ENCODE measurements at regions not wholly inside any gene's neighbourhood (a gene's known extent, or its start where the extent isn't known, plus 50 kb on each side); places are given as distances from the start of the nearest gene placed in this dataset.

- H3K9me3 Mint-ChIP-seq = no peaks in the 10 kb centered on the region
- H3K27ac Mint-ChIP-seq = no peak overlapping the region
- intact Hi-C loops (cut with micrococcal nuclease) = loop anchor here (2.0 kb wide), 1 partner anchor 145 kb away; no protein-coding TSS in a partner anchor
- no peaks in the 10 kb centered on the region for H3K27me3 Mint-ChIP-seq
- no peaks in the 10 kb centered on the region for H3K36me3 Mint-ChIP-seq (ENCODE audit: low read depth)
- peaks cover 20% of the 10 kb centered on the region for H3K4me1 Mint-ChIP-seq
- TF ChIP-seq, protein P1, sequence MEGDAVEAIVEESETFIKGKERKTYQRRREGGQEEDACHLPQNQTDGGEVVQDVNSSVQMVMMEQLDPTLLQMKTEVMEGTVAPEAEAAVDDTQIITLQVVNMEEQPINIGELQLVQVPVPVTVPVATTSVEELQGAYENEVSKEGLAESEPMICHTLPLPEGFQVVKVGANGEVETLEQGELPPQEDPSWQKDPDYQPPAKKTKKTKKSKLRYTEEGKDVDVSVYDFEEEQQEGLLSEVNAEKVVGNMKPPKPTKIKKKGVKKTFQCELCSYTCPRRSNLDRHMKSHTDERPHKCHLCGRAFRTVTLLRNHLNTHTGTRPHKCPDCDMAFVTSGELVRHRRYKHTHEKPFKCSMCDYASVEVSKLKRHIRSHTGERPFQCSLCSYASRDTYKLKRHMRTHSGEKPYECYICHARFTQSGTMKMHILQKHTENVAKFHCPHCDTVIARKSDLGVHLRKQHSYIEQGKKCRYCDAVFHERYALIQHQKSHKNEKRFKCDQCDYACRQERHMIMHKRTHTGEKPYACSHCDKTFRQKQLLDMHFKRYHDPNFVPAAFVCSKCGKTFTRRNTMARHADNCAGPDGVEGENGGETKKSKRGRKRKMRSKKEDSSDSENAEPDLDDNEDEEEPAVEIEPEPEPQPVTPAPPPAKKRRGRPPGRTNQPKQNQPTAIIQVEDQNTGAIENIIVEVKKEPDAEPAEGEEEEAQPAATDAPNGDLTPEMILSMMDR (IDR thresholded peaks at IDR 0.05) = no peak
- ChIA-PET CTCF (no interaction called here), POLR2A (interaction anchor here (2.2 to 3.2 kb wide), 2 partner anchors 14 to 57 kb away, joined by 7 to 24 read pairs; partner anchors contain the start of gene BCOR)
- ATAC-seq (ENCODE audit: low read depth) = no peak
- DNase-seq = no peak
- peak overlapping the region; percentile 35 for H3K4me3 Mint-ChIP-seq
These were observed 58.1 kb upstream of the BCOR start for GRCh38 chrX:40155589-40156469.

GRCh38 chrX:40154853-40155588, 57.3 kb upstream of the BCOR start:
- Mint-ChIP-seq H3K36me3 (ENCODE audit: low read depth) (no peaks in the 10 kb centered on the region), H3K27ac (no peak overlapping the region), H3K27me3 (no peaks in the 10 kb centered on the region), H3K4me1 (peaks cover 27% of the 10 kb centered on the region), H3K9me3 (no peaks in the 10 kb centered on the region), H3K4me3 (peak overlapping the region; percentile 85)
- POLR2A ChIA-PET = interaction anchor here (2.2 to 5.0 kb wide), 5 partner anchors 14 to 57 kb away, joined by 7 to 129 read pairs (median 48); partner anchors contain the start of gene BCOR
- intact Hi-C loops (cut with micrococcal nuclease) = loop anchor here (2.0 to 5.0 kb wide), 2 partner anchors 144 to 338 kb away; no protein-coding TSS in a partner anchor
- TF ChIP-seq, protein P1 (IDR thresholded peaks at IDR 0.05) = no peak
- ATAC-seq (ENCODE audit: low read depth) = no peak
- CTCF ChIA-PET = no interaction called here
- DNase-seq = no peak

DNA sequence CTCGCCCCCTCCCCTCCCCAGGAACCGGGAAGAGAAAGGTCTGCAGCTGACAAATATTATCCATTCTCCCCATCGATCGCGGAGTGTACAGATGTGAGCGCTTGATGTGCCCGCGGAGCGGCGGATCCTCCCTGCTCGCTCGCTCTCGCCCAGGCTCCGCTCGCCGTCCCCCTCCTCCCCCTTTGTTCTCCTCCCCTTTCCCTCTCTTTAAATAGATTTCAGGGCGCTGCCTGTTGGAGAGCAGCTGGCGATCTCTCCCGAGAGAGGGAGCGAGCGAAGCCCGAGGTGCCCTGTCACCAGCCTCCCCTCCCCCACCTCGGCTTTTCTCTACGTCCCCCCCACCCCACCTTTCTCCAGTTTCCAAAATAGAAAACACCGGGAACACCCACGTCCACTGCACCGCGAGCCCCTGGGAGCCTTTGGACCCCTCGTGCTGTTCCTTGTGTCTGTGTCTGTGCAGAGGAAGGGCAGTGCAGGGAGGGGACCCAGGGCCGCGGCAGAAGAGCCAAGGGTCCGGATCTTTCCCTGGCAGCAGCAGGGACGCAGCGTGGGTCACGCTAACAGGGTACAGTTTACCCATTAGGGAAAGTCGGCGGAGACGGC, 56.6 kb upstream of the BCOR start:
- Mint-ChIP-seq H3K4me1 (peaks cover 33% of the 10 kb centered on the region), H3K27me3 (no peaks in the 10 kb centered on the region), H3K4me3 (peak overlapping the region; percentile 80), H3K36me3 (ENCODE audit: low read depth) (no peaks in the 10 kb centered on the region), H3K27ac (no peak overlapping the region), H3K9me3 (no peaks in the 10 kb centered on the region)
- ChIA-PET CTCF (interaction anchor here (1.0 kb wide), 1 partner anchor 14 kb away, joined by 4 read pairs; no protein-coding TSS in a partner anchor), POLR2A (interaction anchor here (0.6 to 5.0 kb wide), 9 partner anchors 15 to 141 kb away, joined by 4 to 129 read pairs (median 25); partner anchors contain the start of gene BCOR)
- ATAC-seq (ENCODE audit: low read depth) (no peak), DNase-seq (no peak)
- intact Hi-C loops (cut with micrococcal nuclease) = loop anchor here (2.0 to 5.0 kb wide), 2 partner anchors 144 to 337 kb away; no protein-coding TSS in a partner anchor
- TF ChIP-seq, protein P1 (IDR thresholded peaks at IDR 0.05) = no peak

GRCh38 chrX:40153345-40154249, 55.8 kb upstream of the BCOR start:
- peaks cover 38% of the 10 kb centered on the region for H3K4me1 Mint-ChIP-seq
- ChIA-PET CTCF (interaction anchor here (1.0 to 1.2 kb wide), 4 partner anchors 14 to 314 kb away, joined by 4 to 8 read pairs (median 4); partner anchors contain the start of gene BCOR), POLR2A (interaction anchor here (0.6 to 5.0 kb wide), 15 partner anchors 9 to 340 kb away, joined by 3 to 129 read pairs (median 7); partner anchors contain the start of gene BCOR)
- ATAC-seq (ENCODE audit: low read depth) (peak; percentile 76), DNase-seq (peak; percentile 57)
- TF ChIP-seq, protein P1 (IDR thresholded peaks at IDR 0.05) = no peak
- H3K27me3 Mint-ChIP-seq = no peaks in the 10 kb centered on the region
- H3K27ac Mint-ChIP-seq = peak overlapping the region; percentile 77
- H3K9me3 Mint-ChIP-seq = no peaks in the 10 kb centered on the region
- peak overlapping the region; percentile 80 for H3K4me3 Mint-ChIP-seq
- no peaks in the 10 kb centered on the region for H3K36me3 Mint-ChIP-seq (ENCODE audit: low read depth)
- intact Hi-C loops (cut with micrococcal nuclease) = loop anchor here (1.0 to 5.0 kb wide), 7 partner anchors 16 to 336 kb away; no protein-coding TSS in a partner anchor

All from activated B cell treated with CpG ODN at 0.5 μM for 24 hours (primary cell).